H1 (cell line): ENCODE measurements at regions not wholly inside any gene's neighbourhood (a gene's known extent, or its start where the extent isn't known, plus 50 kb on each side); places are given as distances from the start of the nearest gene placed in this dataset.

Source experiments
- CTCF ChIA-PET: fragments of 300-600 bp; sonication (Branson Sonifier 250); formaldehyde crosslinking; loops from one replicate; lab custom pipeline; 2021; ENCODE audit not compliant: partially characterized antibody; lab: Charles Lee
- POLR2A ChIA-PET: fragments of 300-600 bp; sonication (Branson Sonifier 250); formaldehyde crosslinking; loops from one replicate; lab custom pipeline; 2021; ENCODE audit warnings: inconsistent platforms; ENCODE audit not compliant: partially characterized antibody; lab: Charles Lee
- DNase-seq, 2 experiments: peaks; one replicate each; pipeline versions ENCODE4 v3.0.0 to v3.0.0-alpha.2; 2010 to 2022; ENCODE audit warnings: low spot score in 2 of 2, low read depth in 1 of 2, mixed read lengths in 1 of 2
- FAIRE-seq: peaks from 2 replicates; lab custom pipeline; 2011; peaks lifted over from hg19 to GRCh38; lab: Jason Lieb, UNC
- H2AFZ ChIP-seq: 2 replicates; pipeline ENCODE4 v1.8.1; 2012; ENCODE audit warnings: low read length, inconsistent platforms
- H2AK5ac ChIP-seq: 2 replicates; pipeline ENCODE4 v1.6.1; 2013; ENCODE audit warnings: low read depth, low read length
- H2BK120ac ChIP-seq: replicated peaks from 2 replicates; pipeline ENCODE3; 2013; ENCODE audit warnings: low read depth, low read length, inconsistent platforms
- H2BK12ac ChIP-seq: 2 replicates; pipeline ENCODE4 v1.6.1; 2013; ENCODE audit warnings: low read depth, low read length
- H2BK15ac ChIP-seq: 2 replicates; pipeline ENCODE4 v1.6.1; 2013; ENCODE audit warnings: low read length
- H2BK20ac ChIP-seq: 2 replicates; pipeline ENCODE4 v1.6.1; 2013; ENCODE audit warnings: low read length
- H2BK5ac ChIP-seq: 2 replicates; pipeline ENCODE4 v1.6.1; 2013; ENCODE audit warnings: low read depth, low read length
- H3K14ac ChIP-seq: 2 replicates; pipeline ENCODE4 v1.6.1; 2013; ENCODE audit warnings: inconsistent platforms; ENCODE audit not compliant: insufficient read length
- H3K18ac ChIP-seq: 2 replicates; pipeline ENCODE4 v1.6.1; 2013; ENCODE audit warnings: low read length; ENCODE audit errors: extremely low read depth
- H3K23ac ChIP-seq: 2 replicates; pipeline ENCODE4 v1.6.1; 2013; ENCODE audit warnings: inconsistent platforms; ENCODE audit not compliant: insufficient read length
- H3K23me2 ChIP-seq: 2 replicates; pipeline ENCODE4 v1.6.1; 2013; ENCODE audit warnings: low read depth, low read length
- H3K27ac ChIP-seq: 2 replicates; pipeline ENCODE4 v1.6.1; 2011; ENCODE audit warnings: low read depth, low read length, inconsistent platforms
- H3K27me3 ChIP-seq, 4 experiments: replicated peaks in 1 of 4; 1 replicate in 1 of 4; 2 replicates in 3 of 4; pipeline versions ENCODE4 v1.6.1 to v1.8.1; 2011 to 2013; ENCODE audit warnings: low read length in 3 of 4, mild to moderate bottlenecking in 3 of 4, inconsistent platforms in 2 of 4, mixed read lengths in 2 of 4, moderate library complexity in 1 of 4; ENCODE audit not compliant: control insufficient read depth in 3 of 4, insufficient read depth in 3 of 4; ENCODE audit errors: extremely low read depth in 1 of 4
- H3K36me3 ChIP-seq, 4 experiments: 2 replicates each; pipeline versions ENCODE4 v1.6.1 to v1.8.1; 2011 to 2013; ENCODE audit warnings: mild to moderate bottlenecking in 4 of 4, low read length in 3 of 4, moderate library complexity in 2 of 4, control low read depth in 1 of 4, inconsistent platforms in 1 of 4; ENCODE audit not compliant: insufficient read depth in 4 of 4, control insufficient read depth in 2 of 4
- H3K4ac ChIP-seq: replicated peaks from 2 replicates; pipeline ENCODE3; 2013; ENCODE audit warnings: low read length, low read depth, mixed read lengths, inconsistent platforms; ENCODE audit not compliant: insufficient read length
- H3K4me1 ChIP-seq, 4 experiments: replicated peaks in 1 of 4; 1 replicate in 1 of 4; 2 replicates in 3 of 4; pipeline versions ENCODE4 v1.6.1 to v1.8.1; 2011 to 2013; ENCODE audit warnings: low read length in 3 of 4, inconsistent platforms in 2 of 4, mixed read lengths in 1 of 4; ENCODE audit not compliant: insufficient read depth in 4 of 4, control insufficient read depth in 3 of 4
- H3K4me2 ChIP-seq, 2 experiments: 2 replicates each; pipeline versions ENCODE4 v1.6.1 to v1.8.1; 2011 to 2013; ENCODE audit warnings: low read depth in 2 of 2, low read length in 2 of 2, control low read depth in 1 of 2, inconsistent platforms in 1 of 2, mild to moderate bottlenecking in 1 of 2; ENCODE audit not compliant: insufficient read depth in 1 of 2
- H3K4me3 ChIP-seq, 4 experiments: fragments of 200-600, 300-600 bp in 1 of 4; sonication (generic), shearing (Covaris generic), sonication (Bioruptor Twin) in 1 of 4; 2 replicates each; pipeline versions ENCODE4 v1.5.1 to v1.8.1; 2011 to 2016; ENCODE audit warnings: low read length in 4 of 4, low read depth in 3 of 4, control low read depth in 2 of 4, inconsistent platforms in 2 of 4, mild to moderate bottlenecking in 2 of 4, mixed read lengths in 1 of 4, moderate library complexity in 1 of 4; ENCODE audit not compliant: insufficient read depth in 2 of 4; ENCODE audit errors: extremely low read depth in 1 of 4
- H3K56ac ChIP-seq: replicated peaks from 2 replicates; pipeline ENCODE3; 2013; ENCODE audit warnings: low read depth, mild to moderate bottlenecking, mixed read lengths, low read length, inconsistent platforms; ENCODE audit not compliant: insufficient read length
- H3K79me1 ChIP-seq: 2 replicates; pipeline ENCODE4 v1.6.1; 2013; ENCODE audit warnings: low read depth, low read length, control low read depth
- H3K79me2 ChIP-seq, 2 experiments: 2 replicates each; pipeline versions ENCODE4 v1.6.1 to v1.8.1; 2012 to 2013; ENCODE audit warnings: low read length in 2 of 2, mild to moderate bottlenecking in 2 of 2, inconsistent platforms in 1 of 2; ENCODE audit not compliant: insufficient read depth in 2 of 2, control insufficient read depth in 1 of 2
- H3K9ac ChIP-seq, 4 experiments: replicated peaks in 1 of 4; 1 replicate in 1 of 4; 2 replicates in 3 of 4; pipeline versions ENCODE4 v1.6.1 to v1.8.1; 2011 to 2013; ENCODE audit warnings: low read depth in 3 of 4, low read length in 3 of 4, control low read depth in 2 of 4, mild to moderate bottlenecking in 2 of 4, moderate library complexity in 2 of 4, inconsistent platforms in 1 of 4; ENCODE audit errors: extremely low read depth in 1 of 4
- H3K9me3 ChIP-seq, 2 experiments: 2 replicates each; pipeline versions ENCODE4 v1.6.1 to v1.8.1; 2012 to 2013; ENCODE audit warnings: mild to moderate bottlenecking in 2 of 2, moderate library complexity in 2 of 2, control low read depth in 1 of 2, inconsistent platforms in 1 of 2, low read depth in 1 of 2, low read length in 1 of 2, mixed read lengths in 1 of 2; ENCODE audit not compliant: insufficient read depth in 2 of 2
- H4K20me1 ChIP-seq, 2 experiments: replicated peaks in 1 of 2; 2 replicates each; pipeline versions ENCODE3 to v1.8.1; 2011 to 2013; ENCODE audit warnings: inconsistent platforms in 2 of 2, low read length in 2 of 2, mild to moderate bottlenecking in 1 of 2; ENCODE audit not compliant: insufficient read depth in 2 of 2, control insufficient read depth in 1 of 2
- H4K5ac ChIP-seq: 2 replicates; pipeline ENCODE4 v1.6.1; 2013; ENCODE audit warnings: low read length, low read depth, mixed read lengths, inconsistent platforms; ENCODE audit not compliant: insufficient read length
- H4K8ac ChIP-seq: 2 replicates; pipeline ENCODE4 v1.8.0; 2013; ENCODE audit warnings: mild to moderate bottlenecking, moderate library complexity, low read length, inconsistent platforms; ENCODE audit not compliant: insufficient read depth; ENCODE audit errors: extremely low read depth
- H4K91ac ChIP-seq: replicated peaks from 2 replicates; pipeline ENCODE3; 2013; ENCODE audit warnings: low read length, mixed read lengths, inconsistent platforms; ENCODE audit not compliant: insufficient read length
- ASH2L ChIP-seq: fragments of 200-600, 300-600 bp; sonication (generic); IDR thresholded peaks from one replicate; pipeline ENCODE4 v1.7.1; 2017; ENCODE audit warnings: low read length
- CREB1 ChIP-seq: IDR thresholded peaks from 2 replicates; pipeline ENCODE4 v1.6.1; 2012; ENCODE audit warnings: inconsistent platforms
- JUND ChIP-seq: IDR thresholded peaks from 2 replicates; pipeline ENCODE4 v1.6.1; 2011; ENCODE audit warnings: mild to moderate bottlenecking, improper control_type of control experiment, low read length
- MAFK ChIP-seq: IDR thresholded peaks from 2 replicates; pipeline ENCODE4 v1.6.1; 2012; ENCODE audit warnings: low read depth, mild to moderate bottlenecking, improper control_type of control experiment, low read length
- POLR2A ChIP-seq, 2 experiments: IDR thresholded peaks; 1 replicate in 1 of 2; 2 replicates in 1 of 2; pipeline ENCODE4 v1.6.1; 2011; ENCODE audit warnings: low read depth in 2 of 2, low read length in 2 of 2, mild to moderate bottlenecking in 2 of 2; ENCODE audit errors: control extremely low read depth in 1 of 2
- POU5F1 ChIP-seq: IDR thresholded peaks from 2 replicates; pipeline ENCODE4 v1.6.1; 2011; ENCODE audit warnings: low read depth, mild to moderate bottlenecking, low read length, moderate library complexity
- RFX5 ChIP-seq: IDR thresholded peaks from 2 replicates; pipeline ENCODE4 v1.6.1; 2011; ENCODE audit warnings: low read depth, low read length, improper control_type of control experiment, borderline replicate concordance
- SP4 ChIP-seq: IDR thresholded peaks from 2 replicates; pipeline ENCODE4 v1.6.1; 2012; ENCODE audit warnings: low read length, inconsistent platforms
- SUZ12 ChIP-seq: fragments of 200-600 bp; sonication (generic); IDR thresholded peaks from 2 replicates; pipeline ENCODE4 v1.6.1; 2012; ENCODE audit warnings: mild to moderate bottlenecking, inconsistent platforms, low read length, moderate library complexity, mixed read lengths
- YY1 ChIP-seq: IDR thresholded peaks from 2 replicates; pipeline ENCODE4 v1.6.1; 2011; ENCODE audit warnings: low read depth, mild to moderate bottlenecking, low read length
- ZNF274 ChIP-seq: IDR thresholded peaks from 2 replicates; pipeline ENCODE4 v1.7.0; 2012; ENCODE audit warnings: low read length, borderline replicate concordance; ENCODE audit errors: extremely low read depth
- WGBS, 2 experiments: shearing (Covaris generic) in 1 of 2; methylation state at CpG; one replicate each; pipeline versions ENCODE4 v1.1.6 to v1.1.7; 2013 to 2015; ENCODE audit warnings: low lambda C conversion rate in 2 of 2, mixed read lengths in 2 of 2, inconsistent platforms in 1 of 2, low coverage in 1 of 2, missing lambda C conversion rate in 1 of 2; ENCODE audit not compliant: insufficient replicate concordance in 2 of 2, insufficient coverage in 1 of 2, insufficient read length in 1 of 2; ENCODE audit errors: extremely low coverage in 1 of 2, missing lambda C conversion rate in 1 of 2; 5-methylcytosine and 5-hydroxymethylcytosine counted together
- TF ChIP-seq, protein P1 (sequence below): IDR thresholded peaks from 2 replicates; pipeline ENCODE4 v1.6.1; 2012; ENCODE audit warnings: inconsistent platforms
- TF ChIP-seq, protein P2 (sequence below): IDR thresholded peaks from 2 replicates; pipeline ENCODE4 v1.6.1; 2012; ENCODE audit warnings: low read length, inconsistent platforms

DNA sequence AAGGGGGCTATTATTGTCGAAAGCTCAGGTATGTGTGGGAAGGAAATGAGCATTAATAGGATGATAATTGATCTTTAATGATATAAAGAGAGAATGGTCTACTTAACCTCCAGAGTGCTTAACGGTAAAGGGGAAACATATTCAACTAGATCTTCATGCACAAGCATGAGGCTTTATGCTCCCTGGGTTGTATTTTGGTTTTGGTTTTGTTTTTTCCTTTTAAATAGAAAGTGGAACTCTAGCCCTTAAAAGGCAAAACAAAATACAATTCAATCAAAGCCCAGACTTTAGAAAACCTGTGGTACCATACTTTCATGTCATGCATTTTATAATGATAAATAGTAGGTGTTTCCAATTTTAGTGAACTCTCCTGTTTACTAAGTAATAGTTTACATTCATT lies 622.7 kb downstream of the METTL15 start:
- Histone ChIP-seq H2BK15ac (no peak overlapping the region), H3K4me3 (no peak overlapping the region), H4K91ac (no peak overlapping the region), H3K18ac (no peak overlapping the region), H2BK5ac (no peak overlapping the region), H3K79me1 (no peaks in the 10 kb centered on the region), H3K27ac (no peak overlapping the region), H3K56ac (no peak overlapping the region), H2BK12ac (no peak overlapping the region), H2AK5ac (no peak overlapping the region), H3K4me2 (no peak overlapping the region), H4K5ac (no peak overlapping the region), H3K36me3 (no peaks in the 10 kb centered on the region), H3K4me1 (peaks cover 0 to 3% (median 1%) of the 10 kb centered on the region in 4 experiments; a peak in 1 of 7 replicates), H3K9ac (no peak overlapping the region), H3K9me3 (no peaks in the 10 kb centered on the region), H3K14ac (no peak overlapping the region), H2BK120ac (no peak overlapping the region), H3K23ac (no peak overlapping the region), H3K27me3 (no peaks in the 10 kb centered on the region), H4K8ac (no peak overlapping the region), H3K4ac (no peak overlapping the region), H2BK20ac (no peak overlapping the region), H2AFZ (no peak overlapping the region), H3K23me2 (no peaks in the 10 kb centered on the region; the same call in 1 of the 2 replicates), H4K20me1 (no peaks in the 10 kb centered on the region), H3K79me2 (no peaks in the 10 kb centered on the region)
- ChIA-PET CTCF (no interaction called here), POLR2A (no interaction called here)
- no peak for DNase-seq
- WGBS, 2 experiments, result 84% methylated on average over 2 of the region's 2 CpGs; no CpG with 5 or more reads in 1 of the 2 experiments
- FAIRE-seq, result no peak
- TF ChIP-seq SP4 (no peak), YY1 (no peak), ZNF274 (no peak), POLR2A (IDR thresholded peaks at IDR 0.05; ENCODE audit: control extremely low read depth in 1 of 2, low read depth in 2 of 2, low read length in 2 of 2) (no peak), MAFK (no peak), JUND (no peak), RFX5 (no peak), SUZ12 (no peak), POU5F1 (no peak), ASH2L (no peak), CREB1 (no peak)
- TF ChIP-seq, protein P1, sequence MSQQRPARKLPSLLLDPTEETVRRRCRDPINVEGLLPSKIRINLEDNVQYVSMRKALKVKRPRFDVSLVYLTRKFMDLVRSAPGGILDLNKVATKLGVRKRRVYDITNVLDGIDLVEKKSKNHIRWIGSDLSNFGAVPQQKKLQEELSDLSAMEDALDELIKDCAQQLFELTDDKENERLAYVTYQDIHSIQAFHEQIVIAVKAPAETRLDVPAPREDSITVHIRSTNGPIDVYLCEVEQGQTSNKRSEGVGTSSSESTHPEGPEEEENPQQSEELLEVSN, result no peak
- TF ChIP-seq, protein P2, sequence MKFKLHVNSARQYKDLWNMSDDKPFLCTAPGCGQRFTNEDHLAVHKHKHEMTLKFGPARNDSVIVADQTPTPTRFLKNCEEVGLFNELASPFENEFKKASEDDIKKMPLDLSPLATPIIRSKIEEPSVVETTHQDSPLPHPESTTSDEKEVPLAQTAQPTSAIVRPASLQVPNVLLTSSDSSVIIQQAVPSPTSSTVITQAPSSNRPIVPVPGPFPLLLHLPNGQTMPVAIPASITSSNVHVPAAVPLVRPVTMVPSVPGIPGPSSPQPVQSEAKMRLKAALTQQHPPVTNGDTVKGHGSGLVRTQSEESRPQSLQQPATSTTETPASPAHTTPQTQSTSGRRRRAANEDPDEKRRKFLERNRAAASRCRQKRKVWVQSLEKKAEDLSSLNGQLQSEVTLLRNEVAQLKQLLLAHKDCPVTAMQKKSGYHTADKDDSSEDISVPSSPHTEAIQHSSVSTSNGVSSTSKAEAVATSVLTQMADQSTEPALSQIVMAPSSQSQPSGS, result no peak
